ENCODE measurements at regions not wholly inside any gene's neighbourhood (a gene's known extent, or its start where the extent isn't known, plus 50 kb on each side); places are given as distances from the start of the nearest gene placed in this dataset.

GRCh38 chrX:137916090-137916746 is 350.3 kb downstream of the ZIC3 start:
- H3K4me1 ChIP-seq (ENCODE audit: control insufficient read depth, insufficient read depth, low read length), result no peaks in the 10 kb centered on the region
- H3K27ac ChIP-seq (ENCODE audit: extremely low read depth, low read depth, low read length), result no peak overlapping the region
- no peaks in the 10 kb centered on the region for H3K9me3 ChIP-seq (ENCODE audit: control insufficient read depth, insufficient read depth, low read depth, low read length)
- TF ChIP-seq ZSCAN16 (tag by site-specific recombination; IDR thresholded peaks at IDR 0.05) (no peak), ZNF362 (tag by site-specific recombination; IDR thresholded peaks at IDR 0.05) (no peak), ZNF660 (tag by site-specific recombination; IDR thresholded peaks at IDR 0.05) (no peak)
- POLR2A ChIA-PET, result no interaction called here
- no peak overlapping the region for H3K4me3 ChIP-seq (ENCODE audit: low read depth, low read length)
- H3K36me3 ChIP-seq (ENCODE audit: control insufficient read depth in 2 of 2, insufficient read depth in 1 of 2, low read length in 2 of 2), result no peaks in the 10 kb centered on the region
- CTCF ChIA-PET, result interaction anchor here (2.9 kb wide), 1 partner anchor 10 kb away, joined by 8 read pairs; no protein-coding TSS in a partner anchor

GRCh38 chrX:137926090-137926489 is 360.2 kb downstream of the ZIC3 start:
- ChIA-PET CTCF (interaction anchor here (0.6 to 2.0 kb wide), 7 partner anchors 9 to 754 kb away, joined by 3 to 8 read pairs (median 5); no protein-coding TSS in a partner anchor), POLR2A (no interaction called here)
- Histone ChIP-seq H3K9me3 (ENCODE audit: control insufficient read depth, insufficient read depth, low read depth, low read length) (no peaks in the 10 kb centered on the region), H3K36me3 (ENCODE audit: control insufficient read depth in 2 of 2, insufficient read depth in 1 of 2, low read length in 2 of 2) (no peaks in the 10 kb centered on the region), H3K4me1 (ENCODE audit: control insufficient read depth, insufficient read depth, low read length) (no peaks in the 10 kb centered on the region), H3K4me3 (ENCODE audit: low read depth, low read length) (no peak overlapping the region), H3K27ac (ENCODE audit: extremely low read depth, low read depth, low read length) (no peak overlapping the region)
- TF ChIP-seq ZNF654 (tag by site-specific recombination; IDR thresholded peaks at IDR 0.05; ENCODE audit: low read depth) (peak; percentile 27; the same call in 1 of the 2 replicates), ZNF677 (tag by site-specific recombination; IDR thresholded peaks at IDR 0.05) (no peak)

DNA sequence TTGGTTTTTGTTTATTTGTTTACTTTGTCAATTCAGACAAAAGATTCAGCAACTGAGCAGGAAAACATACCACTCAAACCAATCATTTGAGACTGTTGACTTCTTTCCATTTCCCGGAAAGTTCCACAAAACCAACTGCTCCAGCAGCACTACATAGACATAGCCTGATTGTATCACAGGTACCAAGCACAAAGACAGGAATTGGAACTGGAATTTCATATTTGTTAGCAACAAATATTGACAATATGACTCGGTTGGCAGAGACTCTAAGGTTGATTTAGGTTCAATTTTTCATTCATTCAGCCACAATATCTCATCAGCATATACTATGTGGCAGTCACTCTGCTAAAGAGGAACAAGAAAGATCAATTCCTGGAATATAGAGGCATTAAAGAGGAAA is 364.0 kb downstream of the ZIC3 start:
- POLR2A ChIA-PET, result no interaction called here

More for the DNA sequence above, 364.0 kb downstream of the ZIC3 start:
- CTCF ChIA-PET, result no interaction called here
- no peaks in the 10 kb centered on the region for H3K4me1 ChIP-seq (ENCODE audit: control insufficient read depth, insufficient read depth, low read length)
- no peak overlapping the region for H3K4me3 ChIP-seq (ENCODE audit: low read depth, low read length)
- H3K27ac ChIP-seq (ENCODE audit: extremely low read depth, low read depth, low read length), result no peak overlapping the region
- TF ChIP-seq ZNF302 (tag by site-specific recombination; IDR thresholded peaks at IDR 0.05; ENCODE audit: low read depth) (no peak), ZNF140 (tag by site-specific recombination; IDR thresholded peaks at IDR 0.05) (no peak), ZNF280D (tag by site-specific recombination; IDR thresholded peaks at IDR 0.05) (no peak), MZF1 (tag by site-specific recombination; IDR thresholded peaks at IDR 0.05; ENCODE audit: borderline replicate concordance) (no peak), ZNF624 (tag by site-specific recombination; IDR thresholded peaks at IDR 0.05) (no peak), ZNF223 (tag by site-specific recombination; IDR thresholded peaks at IDR 0.05) (no peak), ZNF645 (tag by site-specific recombination; IDR thresholded peaks at IDR 0.05) (no peak), GFI1B (tag by site-specific recombination; IDR thresholded peaks at IDR 0.05) (no peak)
- H3K9me3 ChIP-seq (ENCODE audit: control insufficient read depth, insufficient read depth, low read depth, low read length), result peaks cover 3% of the 10 kb centered on the region; the same call in 1 of the 2 replicates
- H3K36me3 ChIP-seq (ENCODE audit: control insufficient read depth in 2 of 2, insufficient read depth in 1 of 2, low read length in 2 of 2), result no peaks in the 10 kb centered on the region
